ENCODE measurements at regions not wholly inside any gene's neighbourhood (a gene's known extent, or its start where the extent isn't known, plus 50 kb on each side); places are given as distances from the start of the nearest gene placed in this dataset.

GRCh38 chr20:17014756-17015366 lies 212.0 kb upstream of the PCSK2 start:
- no peak overlapping the region for H2BK20ac ChIP-seq (ENCODE audit: low read depth, low read length, poor library complexity, severe bottlenecking)
- H2BK15ac ChIP-seq (ENCODE audit: low read depth, low read length), result no peak overlapping the region
- no peak overlapping the region for H4K8ac ChIP-seq (replicated peaks; ENCODE audit: insufficient read length, low read depth, low read length)
- no peaks in the 10 kb centered on the region for H3K9me3 ChIP-seq (ENCODE audit: control insufficient read depth, low read depth, low read length)
- Mint-ChIP-seq H3K4me1 (peaks cover 15 to 16% of the 10 kb centered on the region in 2 experiments), H3K4me3 (no peak overlapping the region), H3K36me3 (ENCODE audit: insufficient read depth in 1 of 3, low read depth in 3 of 3) (no peaks in the 10 kb centered on the region), H3K9me3 (no peaks in the 10 kb centered on the region), H3K27ac (no peak overlapping the region), H3K27me3 (ENCODE audit: low read depth) (no peaks in the 10 kb centered on the region)
- no peak overlapping the region for H3K4me2 ChIP-seq (ENCODE audit: insufficient read depth, insufficient read length, low read length)
- no peak for TF ChIP-seq CTCF (conservative IDR thresholded peaks at IDR 0.05)
- no peak overlapping the region for H3K14ac ChIP-seq (ENCODE audit: insufficient read depth, low read length)
- WGBS (ENCODE audit: extremely low coverage, insufficient read length, low lambda C conversion rate), result no CpG with 5 or more reads among the region's 4 CpGs
- H4K20me1 ChIP-seq (ENCODE audit: control insufficient read depth, insufficient read depth, insufficient read length), result no peaks in the 10 kb centered on the region
- no peak overlapping the region for H2BK5ac ChIP-seq (ENCODE audit: insufficient read length, low read length)
- H3K27me3 ChIP-seq (ENCODE audit: insufficient read depth, low read length), result no peaks in the 10 kb centered on the region
- H2AFZ ChIP-seq (ENCODE audit: low read length), result no peak overlapping the region
- no peak overlapping the region for H3K23ac ChIP-seq (ENCODE audit: insufficient read length, low read depth, low read length)
- no peaks in the 10 kb centered on the region for H3K79me2 ChIP-seq (ENCODE audit: insufficient read depth, low read length)
- no peaks in the 10 kb centered on the region for H3K79me1 ChIP-seq (ENCODE audit: insufficient read depth, low read depth, low read length, poor library complexity, severe bottlenecking)
- H3T11ph ChIP-seq (ENCODE audit: low read length), result no peak overlapping the region
- H2BK12ac ChIP-seq (ENCODE audit: insufficient read length, low read depth, low read length), result no peak overlapping the region
- no peaks in the 10 kb centered on the region for H3K23me2 ChIP-seq (ENCODE audit: insufficient read length, low read depth, low read length, poor library complexity, severe bottlenecking)
- H3K27ac ChIP-seq (ENCODE audit: insufficient read length, low read depth, low read length), result no peak overlapping the region
- H2AK5ac ChIP-seq (ENCODE audit: insufficient read length, low read length), result no peak overlapping the region
- no peak overlapping the region for H4K5ac ChIP-seq (ENCODE audit: insufficient read length, low read depth, low read length)
- DNase-seq, result no peak
- no peak overlapping the region for H3K18ac ChIP-seq (ENCODE audit: insufficient read length, low read depth, low read length)
- H3K9ac ChIP-seq (ENCODE audit: extremely low read depth, insufficient read length, low read length), result no peak overlapping the region
- H3K56ac ChIP-seq (ENCODE audit: insufficient read length, low read depth, low read length), result no peak overlapping the region
- H4K91ac ChIP-seq (ENCODE audit: insufficient read length, low read depth, low read length), result no peak overlapping the region
- H3K4me1 ChIP-seq (ENCODE audit: insufficient read depth, low read length), result no peaks in the 10 kb centered on the region
- H2BK120ac ChIP-seq (ENCODE audit: low read depth, low read length, poor library complexity, severe bottlenecking), result no peak overlapping the region
- no peak overlapping the region for H3K4ac ChIP-seq (ENCODE audit: low read depth, low read length)

Data from H9 (cell line).